ENCODE measurements at regions not wholly inside any gene's neighbourhood (a gene's known extent, or its start where the extent isn't known, plus 50 kb on each side); places are given as distances from the start of the nearest gene placed in this dataset.

DNA sequence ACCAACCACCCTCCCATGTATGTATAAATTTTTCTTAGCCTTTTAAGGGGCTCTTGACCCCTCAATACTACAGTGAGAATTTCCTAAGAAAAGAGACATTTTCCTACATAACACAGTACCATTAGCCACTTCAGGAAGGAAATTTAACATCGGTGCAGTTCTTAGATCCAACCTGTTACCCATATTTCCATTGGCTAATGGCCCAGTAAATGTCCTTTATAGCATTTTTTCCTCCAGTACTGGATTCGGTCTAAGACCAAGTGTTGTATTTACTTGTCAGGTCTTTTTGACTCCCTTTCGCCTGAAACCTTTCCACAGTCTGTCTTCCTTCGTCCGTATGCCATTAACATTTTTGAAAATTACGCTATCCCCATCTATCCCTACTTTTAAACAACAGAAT lies 173.4 kb upstream of the PMEPA1 start:
- no peak for TF ChIP-seq CTCF (IDR thresholded peaks at IDR 0.05; ENCODE audit: borderline replicate concordance, extremely low read depth, insufficient read depth)
- no peaks in the 10 kb centered on the region for H3K9me3 ChIP-seq (ENCODE audit: control insufficient read depth in 2 of 3, insufficient read depth in 1 of 3, low read length in 3 of 3)
- DNase-seq (peak in 1 of 5 donors; percentile 52), FAIRE-seq (no peak)
- intact Hi-C loops (cut with DNase I) = no loop called here
- H3K27me3 ChIP-seq (ENCODE audit: control insufficient read depth, insufficient read depth, low read length) = no peaks in the 10 kb centered on the region
- H3K4me3 ChIP-seq (ENCODE audit: low read length in 3 of 3) = no peak overlapping the region
- H3K4me1 ChIP-seq (ENCODE audit: control insufficient read depth in 2 of 3, insufficient read depth in 2 of 3, low read depth in 1 of 3, low read length in 3 of 3) = peaks cover 0 to 2% (median 0%) of the 10 kb centered on the region in 3 donors
- H3K27ac ChIP-seq (ENCODE audit: low read depth in 2 of 2, low read length in 2 of 2) = no peak overlapping the region
- H3K36me3 ChIP-seq (ENCODE audit: control insufficient read depth in 2 of 3, insufficient read depth in 3 of 3, low read length in 3 of 3) = no peaks in the 10 kb centered on the region
- H3K9ac ChIP-seq (ENCODE audit: low read length in 3 of 3) = no peak overlapping the region

DNA sequence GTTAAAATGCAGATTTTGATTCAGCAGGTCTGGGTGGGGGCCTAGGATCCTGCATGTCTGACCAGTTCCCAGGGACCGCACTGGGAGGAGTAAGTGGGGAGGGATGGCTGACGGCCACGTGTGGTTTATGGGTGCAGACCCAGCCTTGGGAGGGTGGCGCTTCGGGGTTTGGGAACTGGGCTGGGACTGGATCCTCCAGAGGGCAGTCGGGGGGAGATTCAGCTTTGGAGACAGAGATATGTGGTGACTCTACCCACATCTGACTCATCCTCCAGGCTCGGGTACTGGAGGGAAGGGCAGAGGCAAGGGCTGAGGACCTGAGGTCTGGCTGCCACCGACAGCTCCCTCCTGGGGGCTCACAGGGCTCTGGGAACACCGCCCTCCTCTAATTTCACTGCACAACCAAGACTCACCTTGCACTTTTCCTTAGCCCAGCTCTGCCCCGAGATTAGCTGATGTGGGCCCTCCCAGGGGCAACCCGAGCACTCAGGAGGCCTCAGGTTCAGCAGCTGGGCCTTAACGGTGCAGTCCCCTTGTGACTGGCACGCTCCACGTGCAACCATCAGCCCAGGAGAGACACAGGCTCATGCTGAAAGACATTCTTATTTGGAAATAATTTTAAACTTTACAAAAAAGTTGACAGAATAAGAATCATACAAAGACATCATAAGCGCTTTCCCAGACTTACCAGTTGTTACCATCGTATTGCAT lies 172.8 kb upstream of the PMEPA1 start:
- FAIRE-seq (no peak), DNase-seq (peak in 1 of 5 donors; percentile 26)
- intact Hi-C loops (cut with DNase I) = no loop called here

GRCh38 chr20:57881466-57882385 lies 171.9 kb upstream of the PMEPA1 start:
- H3K4me1 ChIP-seq (ENCODE audit: control insufficient read depth in 2 of 3, insufficient read depth in 2 of 3, low read depth in 1 of 3, low read length in 3 of 3) = peaks cover 0 to 2% (median 0%) of the 10 kb centered on the region in 3 donors
- no peak overlapping the region for H3K27ac ChIP-seq (ENCODE audit: low read depth in 2 of 2, low read length in 2 of 2)
- no peak overlapping the region for H3K4me3 ChIP-seq (ENCODE audit: low read length in 3 of 3)
- no peaks in the 10 kb centered on the region for H3K27me3 ChIP-seq (ENCODE audit: control insufficient read depth, insufficient read depth, low read length)
- H3K36me3 ChIP-seq (ENCODE audit: control insufficient read depth in 2 of 3, insufficient read depth in 3 of 3, low read length in 3 of 3) = no peaks in the 10 kb centered on the region
- no peak overlapping the region for H3K9ac ChIP-seq (ENCODE audit: low read length in 3 of 3)
- DNase-seq (peak in 2 of 5 donors; percentile 16 to 39), FAIRE-seq (no peak)
- intact Hi-C loops (cut with DNase I) = no loop called here
- no peaks in the 10 kb centered on the region for H3K9me3 ChIP-seq (ENCODE audit: control insufficient read depth in 2 of 3, insufficient read depth in 1 of 3, low read length in 3 of 3)
- TF ChIP-seq CTCF (IDR thresholded peaks at IDR 0.05; ENCODE audit: borderline replicate concordance, extremely low read depth, insufficient read depth) = no peak

More for the DNA sequence above, 172.8 kb upstream of the PMEPA1 start:
- peaks cover 0 to 2% (median 0%) of the 10 kb centered on the region in 3 donors for H3K4me1 ChIP-seq (ENCODE audit: control insufficient read depth in 2 of 3, insufficient read depth in 2 of 3, low read depth in 1 of 3, low read length in 3 of 3)
- no peak for TF ChIP-seq CTCF (IDR thresholded peaks at IDR 0.05; ENCODE audit: borderline replicate concordance, extremely low read depth, insufficient read depth)
- H3K36me3 ChIP-seq (ENCODE audit: control insufficient read depth in 2 of 3, insufficient read depth in 3 of 3, low read length in 3 of 3) = no peaks in the 10 kb centered on the region
- no peaks in the 10 kb centered on the region for H3K9me3 ChIP-seq (ENCODE audit: control insufficient read depth in 2 of 3, insufficient read depth in 1 of 3, low read length in 3 of 3)
- H3K9ac ChIP-seq (ENCODE audit: low read length in 3 of 3) = no peak overlapping the region
- H3K27ac ChIP-seq (ENCODE audit: low read depth in 2 of 2, low read length in 2 of 2) = no peak overlapping the region
- H3K27me3 ChIP-seq (ENCODE audit: control insufficient read depth, insufficient read depth, low read length) = no peaks in the 10 kb centered on the region
- H3K4me3 ChIP-seq (ENCODE audit: low read length in 3 of 3) = no peak overlapping the region

All from kidney (tissue), 13 donors.